ENCODE measurements at regions not wholly inside any gene's neighbourhood (a gene's known extent, or its start where the extent isn't known, plus 50 kb on each side); places are given as distances from the start of the nearest gene placed in this dataset.
"Not testable (repeated sequence)": the region's sequence is repeated elsewhere in the genome, so short reads cannot be mapped to it uniquely, and the experiment has no call there.

DNA sequence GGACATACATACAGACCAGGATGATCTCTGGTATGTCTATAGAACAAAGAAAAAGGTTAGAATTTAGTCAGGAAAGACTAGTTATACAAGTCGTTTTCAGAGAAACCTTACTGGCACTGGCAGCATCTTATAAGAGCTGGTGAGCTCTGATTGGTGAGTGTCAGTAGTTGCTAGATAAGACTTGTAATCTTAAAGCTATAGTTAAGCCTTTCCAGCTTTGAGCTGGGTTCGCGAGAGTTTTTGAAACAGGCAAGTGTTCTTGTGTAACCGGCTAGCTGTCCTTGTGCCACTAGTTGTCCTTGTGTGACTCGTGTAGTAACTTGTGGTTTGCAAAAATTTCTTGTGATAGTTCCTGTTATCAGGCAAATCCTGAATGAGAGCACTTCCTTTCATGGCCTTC is 740.9 kb downstream of the GALC start:
- no peak for DNase-seq (ENCODE audit: low read depth in 2 of 2)

DNA sequence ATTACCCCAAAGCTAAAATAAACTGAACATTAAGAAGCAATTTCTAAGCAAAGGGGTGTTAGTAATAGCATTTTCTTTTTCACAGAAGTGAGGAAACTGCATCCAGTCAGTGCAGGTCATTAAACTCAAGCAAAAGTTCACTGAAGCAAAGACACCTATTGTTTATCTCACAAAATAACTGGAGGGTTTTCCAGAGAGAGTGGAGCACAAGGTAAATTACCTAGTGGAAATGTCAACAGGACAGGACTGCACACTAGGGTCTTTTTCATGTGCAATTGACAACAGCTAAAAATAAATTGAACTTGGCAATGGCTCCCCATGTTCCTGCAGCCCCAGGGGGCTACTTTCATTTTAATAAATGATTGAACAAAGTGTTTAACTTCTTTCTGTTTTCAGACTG is 742.0 kb downstream of the GALC start:
- DNase-seq (ENCODE audit: low read depth in 2 of 2) = no peak

DNA sequence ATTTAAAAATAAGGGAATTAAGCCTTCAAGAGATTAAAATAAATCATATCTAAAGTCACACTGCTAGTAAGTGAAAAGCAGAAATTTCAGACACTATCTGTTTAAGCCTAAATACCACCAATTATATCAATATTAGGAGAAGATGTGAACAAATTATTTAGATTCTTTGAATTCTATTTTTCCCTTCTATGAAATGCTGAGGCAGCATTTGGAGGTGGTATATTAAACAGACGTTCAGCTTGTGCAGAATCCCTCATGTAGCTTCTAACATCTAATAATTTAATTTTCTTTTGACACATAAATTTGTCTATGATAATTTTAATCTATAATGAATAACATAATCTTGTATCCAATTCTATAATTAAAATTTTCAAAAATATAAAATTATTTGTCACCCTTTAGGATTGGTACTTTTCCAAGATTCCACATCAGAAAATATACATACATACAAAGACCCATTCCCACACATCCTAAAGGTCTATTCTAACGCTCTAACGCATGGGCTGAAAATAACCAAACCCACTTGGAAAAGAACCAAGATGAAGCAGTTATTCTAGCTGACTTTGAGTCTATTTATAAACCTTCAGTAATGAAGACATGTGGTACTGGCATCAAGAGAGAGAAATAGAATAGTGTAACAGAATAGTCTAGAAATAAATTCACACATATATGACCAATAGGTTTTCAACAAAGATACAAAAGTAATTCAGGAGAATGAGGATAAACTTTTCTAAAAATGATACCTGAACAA is 751.8 kb downstream of the GALC start:
- no peak for DNase-seq (ENCODE audit: low read depth in 2 of 2)

- DNase-seq (ENCODE audit: low read depth in 2 of 2) = not testable (repeated sequence)
These were observed 752.7 kb downstream of the GALC start for GRCh38 chr14:87240319-87240718.

DNA sequence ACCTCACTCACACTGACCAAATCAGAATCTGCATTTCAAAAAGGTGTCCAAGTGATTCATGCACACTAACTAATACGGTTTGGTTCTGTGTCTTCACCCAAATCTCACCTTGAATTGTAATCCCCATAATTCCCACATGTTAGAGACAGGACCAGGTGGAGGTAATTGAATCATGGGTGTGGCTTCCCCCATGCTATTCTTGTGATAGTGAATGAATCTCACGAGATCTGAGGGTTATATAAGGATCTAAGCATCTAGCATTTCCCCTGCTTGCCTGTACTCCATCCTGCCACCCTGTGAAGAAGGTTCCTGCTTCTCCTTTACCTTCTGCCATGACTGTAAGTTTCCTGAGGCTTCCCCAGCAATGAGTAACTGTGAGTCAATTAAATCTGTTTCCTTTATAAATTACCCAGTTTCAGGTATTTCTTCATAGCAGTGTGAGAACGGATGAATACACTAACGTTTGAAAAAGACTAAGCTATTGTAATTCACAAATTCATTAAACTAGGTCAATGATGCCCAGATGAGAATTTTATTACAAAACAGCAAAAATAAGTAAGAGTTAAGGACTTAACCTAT is 759.1 kb downstream of the GALC start:
- DNase-seq (ENCODE audit: low read depth in 2 of 2) = no peak

DNA sequence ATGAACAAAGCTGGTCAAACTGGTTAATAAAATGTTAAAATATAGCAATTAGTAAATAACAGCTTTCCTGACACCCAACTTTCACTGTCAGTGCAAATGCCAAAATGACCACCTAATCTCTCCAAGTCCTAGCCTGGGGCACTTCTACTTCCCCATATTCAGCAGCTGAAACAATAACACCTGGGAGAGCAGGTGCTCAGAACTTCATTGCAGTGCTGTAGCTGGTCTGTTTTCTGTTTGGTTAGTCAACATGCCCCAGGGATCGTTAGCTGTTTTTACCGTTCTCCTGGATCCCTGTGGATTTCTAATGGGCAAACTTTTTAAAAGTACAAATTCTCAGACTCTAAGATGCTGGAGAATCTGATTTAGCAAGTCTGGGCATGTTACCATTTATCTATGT is 759.7 kb downstream of the GALC start:
- DNase-seq (ENCODE audit: low read depth in 2 of 2) = no peak

GRCh38 chr14:87231336-87232026 is 761.5 kb downstream of the GALC start:
- peak in 1 of 2 experiments; percentile 5 for DNase-seq (ENCODE audit: low read depth in 2 of 2)

DNA sequence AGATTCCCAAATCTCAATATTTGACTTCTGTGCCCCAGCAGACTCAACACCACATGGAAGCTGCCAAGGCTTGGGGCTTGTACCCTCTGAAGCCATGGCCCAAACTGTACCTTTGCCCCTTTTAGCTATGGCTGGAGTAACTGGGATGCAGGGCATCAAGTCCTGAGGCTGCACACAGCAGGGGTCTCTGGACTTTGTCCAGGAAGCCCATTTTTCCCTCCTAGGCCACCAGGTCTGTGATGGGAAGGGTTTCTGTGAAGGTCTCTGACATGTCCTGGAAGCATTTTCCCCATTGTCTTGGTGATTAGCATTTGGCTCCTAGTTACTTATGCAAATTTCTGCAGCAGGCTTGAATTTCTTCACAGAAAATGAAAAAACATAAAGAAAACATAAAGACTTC is 762.3 kb downstream of the GALC start:
- no peak for DNase-seq (ENCODE audit: low read depth in 2 of 2)

- no peak for DNase-seq (ENCODE audit: low read depth in 2 of 2)
These were observed 763.9 kb downstream of the GALC start for GRCh38 chr14:87229131-87229530.

DNA sequence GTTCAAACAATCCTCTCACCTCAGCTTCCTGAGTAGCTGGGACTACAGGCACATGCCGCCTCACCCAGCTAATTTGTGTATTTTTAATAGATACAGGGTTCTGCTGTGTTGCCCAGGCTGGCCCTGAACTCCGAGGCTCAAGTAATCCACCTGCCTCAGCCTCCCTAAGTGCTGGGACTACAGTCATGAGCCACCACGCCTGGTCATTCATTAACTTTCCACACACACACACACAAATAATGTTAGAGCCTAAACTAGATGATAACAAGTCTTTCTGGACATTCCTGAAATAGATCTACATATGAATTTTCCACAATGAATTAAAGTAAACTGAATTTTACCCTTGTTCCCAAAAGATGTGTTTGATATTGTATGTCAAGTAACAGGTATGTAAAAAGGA is 776.0 kb downstream of the GALC start:
- no peak for DNase-seq (ENCODE audit: low read depth in 2 of 2)

DNA sequence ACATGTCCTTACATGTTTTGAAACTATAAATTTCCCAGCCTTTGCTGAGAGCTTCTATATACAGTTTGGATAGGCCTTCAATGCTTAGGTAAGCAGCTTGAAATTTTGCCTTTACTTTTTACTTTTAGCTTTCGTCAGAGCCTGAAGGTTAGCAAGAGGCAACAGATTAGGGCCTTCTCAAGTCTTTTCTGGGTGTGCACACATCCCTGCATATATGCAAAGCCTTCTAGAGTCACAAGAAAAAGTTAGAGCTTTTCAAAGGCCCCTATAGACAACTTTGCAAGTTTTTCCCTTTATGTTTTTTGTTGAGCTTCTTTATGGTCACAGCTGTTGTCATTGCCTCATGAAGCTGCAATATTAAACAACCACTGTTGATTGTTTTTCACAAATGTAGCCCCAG is 778.4 kb downstream of the GALC start:
- no peak for DNase-seq (ENCODE audit: low read depth in 2 of 2)

- DNase-seq (ENCODE audit: low read depth in 2 of 2) = no peak
These were observed 785.2 kb downstream of the GALC start for GRCh38 chr14:87207756-87208155.

GRCh38 chr14:87205811-87206210 is 787.2 kb downstream of the GALC start:
- DNase-seq (ENCODE audit: low read depth in 2 of 2) = no peak

GRCh38 chr14:87203346-87203745 is 789.6 kb downstream of the GALC start:
- no peak for DNase-seq (ENCODE audit: low read depth in 2 of 2)

DNA sequence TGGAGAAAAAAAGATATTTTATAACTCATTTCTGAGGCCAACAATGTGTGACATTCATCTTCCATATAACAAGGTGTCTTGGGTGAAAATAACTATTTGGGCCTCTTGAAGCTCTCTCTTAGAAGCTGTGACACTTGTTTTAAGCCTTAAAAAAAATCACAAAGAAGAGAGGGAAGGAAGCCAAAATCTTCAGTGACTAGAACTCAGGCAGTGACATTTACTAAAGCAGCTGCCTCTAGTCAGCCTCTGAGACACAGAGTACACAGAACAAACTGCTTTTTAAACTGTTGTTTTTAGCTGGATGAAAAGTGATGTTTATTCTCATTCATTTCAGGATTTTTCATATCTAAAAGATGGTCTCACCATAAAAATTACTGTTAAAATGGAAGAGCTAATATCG is 793.6 kb downstream of the GALC start:
- DNase-seq (ENCODE audit: low read depth in 2 of 2) = no peak

DNA sequence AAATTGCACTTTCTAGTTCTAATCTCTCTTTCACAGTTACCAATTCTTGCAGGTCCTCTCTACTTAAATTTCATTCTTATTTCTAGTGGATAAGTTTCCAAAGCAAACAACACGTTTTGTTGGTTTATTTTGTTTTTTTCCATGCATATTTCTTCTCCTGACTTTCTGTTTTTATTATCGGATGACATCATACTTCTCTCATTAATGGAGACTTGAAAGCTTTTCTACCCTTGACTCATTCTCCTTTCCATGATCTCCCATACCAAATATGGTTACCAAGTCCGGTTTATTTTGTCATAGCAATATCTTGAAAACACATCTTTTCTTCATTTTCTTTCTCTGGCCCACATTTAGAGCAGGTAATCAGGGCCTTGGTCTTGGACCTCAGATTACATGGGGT is 796.5 kb downstream of the GALC start:
- DNase-seq (ENCODE audit: low read depth in 2 of 2) = no peak

- no peak for DNase-seq (ENCODE audit: low read depth in 2 of 2)
These were observed 805.2 kb downstream of the GALC start for GRCh38 chr14:87187786-87188185.

DNA sequence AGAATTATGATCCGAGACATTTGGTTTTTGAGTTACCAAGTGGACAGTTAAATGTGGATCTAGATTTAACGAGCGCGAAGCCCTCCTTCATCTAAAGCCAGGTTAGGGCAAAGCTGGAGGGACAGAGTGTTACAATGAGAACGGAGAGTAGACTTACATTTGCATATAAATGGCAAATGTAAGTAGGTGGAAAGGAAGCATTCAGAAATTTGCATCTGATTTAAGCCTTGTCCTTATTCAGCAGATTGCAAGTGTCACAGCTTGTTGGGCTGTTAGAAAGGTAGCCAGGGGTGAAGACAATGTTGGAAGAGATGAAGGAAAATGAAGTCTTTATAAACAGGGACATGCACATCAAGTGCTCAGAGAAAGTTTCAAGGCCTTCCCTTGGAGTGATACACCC is 806.2 kb downstream of the GALC start:
- DNase-seq (ENCODE audit: low read depth in 2 of 2) = no peak

GRCh38 chr14:87185961-87186560 is 806.9 kb downstream of the GALC start:
- no peak for DNase-seq (ENCODE audit: low read depth in 2 of 2)

GRCh38 chr14:87184180-87184579 is 808.8 kb downstream of the GALC start:
- no peak for DNase-seq (ENCODE audit: low read depth in 2 of 2)

GRCh38 chr14:87181288-87181687 is 811.7 kb downstream of the GALC start:
- DNase-seq (ENCODE audit: low read depth in 2 of 2) = peak in 1 of 2 experiments; percentile 7

DNA sequence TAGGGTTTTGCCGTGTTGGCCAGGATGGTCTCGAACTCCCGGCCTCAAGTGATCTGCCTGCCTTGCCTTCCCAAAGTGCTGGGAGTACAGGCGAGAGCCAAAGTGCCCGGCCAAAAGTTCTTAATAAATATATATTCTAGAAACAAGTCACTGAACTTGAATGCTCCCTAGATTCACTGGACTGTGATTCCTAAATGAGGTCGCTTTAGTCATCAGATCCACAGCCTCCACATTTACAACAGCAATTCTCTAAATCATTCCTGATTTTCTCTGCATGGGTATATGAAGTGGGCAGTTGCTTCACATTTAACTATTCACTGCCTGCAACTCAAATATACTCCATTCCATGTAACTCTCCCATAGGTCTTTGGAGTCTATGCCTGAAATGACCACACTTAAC is 813.0 kb downstream of the GALC start:
- DNase-seq (ENCODE audit: low read depth in 2 of 2) = no peak

- DNase-seq (ENCODE audit: low read depth in 2 of 2) = no peak
These were observed 814.7 kb downstream of the GALC start for GRCh38 chr14:87178277-87178676.

Measured in fibroblast of skin of left quadriceps (primary cell).